ENCODE measurements at regions not wholly inside any gene's neighbourhood (a gene's known extent, or its start where the extent isn't known, plus 50 kb on each side); places are given as distances from the start of the nearest gene placed in this dataset.

DNA sequence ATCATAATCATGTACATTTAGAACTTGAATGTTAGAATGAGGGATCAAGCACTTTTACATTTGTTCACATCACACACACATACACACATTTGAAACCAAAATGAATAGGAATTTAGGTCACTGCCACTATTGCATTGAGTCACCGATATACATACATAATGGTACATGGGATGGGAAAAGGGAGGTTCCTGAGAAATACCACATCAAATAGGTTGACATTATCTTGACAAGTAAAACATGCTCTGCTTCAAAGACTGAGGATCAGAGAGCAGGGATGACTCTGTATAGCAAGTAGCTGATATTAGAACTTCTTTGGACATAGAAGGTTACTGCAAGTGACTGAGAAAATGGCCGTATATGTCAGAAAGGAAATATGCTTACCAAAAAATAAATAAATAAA lies 847.2 kb downstream of the PLOD2 start:
- TF ChIP-seq ZNF274 (IDR thresholded peaks at IDR 0.05; ENCODE audit: low read depth, low read length) (no peak), SUZ12 (IDR thresholded peaks at IDR 0.05; ENCODE audit: extremely low read depth, insufficient read depth, insufficient read length) (no peak)

All from NT2/D1 (cell line).